MCF 10A (cell line): ENCODE measurements at regions not wholly inside any gene's neighbourhood (a gene's known extent, or its start where the extent isn't known, plus 50 kb on each side); places are given as distances from the start of the nearest gene placed in this dataset.

Experiments used
- BruUV-seq: library from RNA; stranded (reverse); fragments of 400-500 nt; replicated peaks from 2 replicates; lab custom pipeline; 2021; lab: Mats Ljungman, UMichigan
- CTCF ChIA-PET: fragments of 300-600 bp; sonication (Branson Sonifier 250); formaldehyde crosslinking; extraction: SDS; loops from one replicate; lab custom pipeline; 2021; ENCODE audit warnings: antibody characterized with exemption, inconsistent platforms; lab: Yijun Ruan, JAX
- POLR2A ChIA-PET: fragments of 300-600, 350-650 bp; sonication (Branson Sonifier 250); formaldehyde crosslinking; extraction: SDS; loops from one replicate; lab custom pipeline; 2020; ENCODE audit warnings: antibody characterized with exemption, inconsistent platforms; lab: Yijun Ruan, JAX
- DNase-seq: peaks from one replicate; pipeline ENCODE4 v3.0.0-alpha.2; 2018; ENCODE audit not compliant: unreplicated experiment
- H3K27ac Mint-ChIP-seq: one replicate; pipeline ENCODE4 v1.8.0; 2022; ENCODE audit warnings: mild to moderate bottlenecking, low read depth, mixed read lengths; ENCODE audit not compliant: unreplicated experiment
- H3K27me3 Mint-ChIP-seq: one replicate; pipeline ENCODE4 v1.8.0; 2022; ENCODE audit warnings: mixed read lengths; ENCODE audit not compliant: insufficient read depth, unreplicated experiment
- H3K36me3 Mint-ChIP-seq: one replicate; pipeline ENCODE4 v1.8.0; 2022; ENCODE audit warnings: mild to moderate bottlenecking, moderate library complexity, mixed read lengths; ENCODE audit not compliant: insufficient read depth, unreplicated experiment
- H3K4me1 Mint-ChIP-seq: one replicate; pipeline ENCODE4 v1.8.0; 2022; ENCODE audit warnings: mixed read lengths; ENCODE audit not compliant: insufficient read depth, unreplicated experiment
- H3K4me3 Mint-ChIP-seq: one replicate; pipeline ENCODE4 v1.8.0; 2022; ENCODE audit warnings: mild to moderate bottlenecking, moderate library complexity, mixed read lengths; ENCODE audit not compliant: unreplicated experiment
- H3K9me3 Mint-ChIP-seq: one replicate; pipeline ENCODE4 v1.8.0; 2022; ENCODE audit warnings: mixed read lengths; ENCODE audit not compliant: unreplicated experiment
- intact Hi-C: fragments of 100-400 bp; cut with micrococcal nuclease; formaldehyde crosslinking; loops from 2 replicates; pipeline ENCODE4 v1.14.1; 2022
- TF ChIP-seq, protein P1 (sequence below): fragments of 200-600 bp; IDR thresholded peaks from one replicate; pipeline ENCODE4 v1.8.0; 2022; ENCODE audit warnings: antibody characterized with exemption, mild to moderate bottlenecking; ENCODE audit not compliant: unreplicated experiment

DNA sequence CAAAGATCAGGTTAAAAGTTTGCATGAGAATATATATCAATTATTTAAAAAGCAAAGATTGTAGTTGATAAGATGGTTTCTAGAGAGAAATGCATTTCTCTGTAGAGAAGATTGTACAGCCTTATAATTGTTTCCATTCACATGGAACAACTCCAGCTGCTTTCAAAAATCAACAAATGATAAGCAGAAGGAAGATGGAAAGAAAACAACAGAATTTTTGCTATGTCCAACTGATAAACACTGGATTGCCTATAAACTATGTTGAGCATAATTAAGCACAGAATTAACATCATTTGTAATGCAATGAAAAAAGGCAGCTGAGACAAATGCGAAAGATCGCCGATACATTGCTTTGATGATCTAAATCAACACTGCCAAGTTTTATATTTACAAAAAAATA lies 89.0 kb downstream of the C3orf85 start:
- Mint-ChIP-seq H3K27ac (no peak overlapping the region), H3K4me1 (no peaks in the 10 kb centered on the region), H3K9me3 (no peaks in the 10 kb centered on the region), H3K4me3 (no peak overlapping the region), H3K36me3 (no peaks in the 10 kb centered on the region), H3K27me3 (no peaks in the 10 kb centered on the region)
- ChIA-PET CTCF (interaction anchor here (0.6 to 2.7 kb wide), 3 partner anchors 10 to 202 kb away, joined by 3 to 11 read pairs (median 11); no protein-coding TSS in a partner anchor), POLR2A (no interaction called here)
- DNase-seq = no peak
- intact Hi-C loops = loop anchor here (10.0 kb wide), 1 partner anchor 171 kb away; no protein-coding TSS in a partner anchor
- TF ChIP-seq, protein P1, sequence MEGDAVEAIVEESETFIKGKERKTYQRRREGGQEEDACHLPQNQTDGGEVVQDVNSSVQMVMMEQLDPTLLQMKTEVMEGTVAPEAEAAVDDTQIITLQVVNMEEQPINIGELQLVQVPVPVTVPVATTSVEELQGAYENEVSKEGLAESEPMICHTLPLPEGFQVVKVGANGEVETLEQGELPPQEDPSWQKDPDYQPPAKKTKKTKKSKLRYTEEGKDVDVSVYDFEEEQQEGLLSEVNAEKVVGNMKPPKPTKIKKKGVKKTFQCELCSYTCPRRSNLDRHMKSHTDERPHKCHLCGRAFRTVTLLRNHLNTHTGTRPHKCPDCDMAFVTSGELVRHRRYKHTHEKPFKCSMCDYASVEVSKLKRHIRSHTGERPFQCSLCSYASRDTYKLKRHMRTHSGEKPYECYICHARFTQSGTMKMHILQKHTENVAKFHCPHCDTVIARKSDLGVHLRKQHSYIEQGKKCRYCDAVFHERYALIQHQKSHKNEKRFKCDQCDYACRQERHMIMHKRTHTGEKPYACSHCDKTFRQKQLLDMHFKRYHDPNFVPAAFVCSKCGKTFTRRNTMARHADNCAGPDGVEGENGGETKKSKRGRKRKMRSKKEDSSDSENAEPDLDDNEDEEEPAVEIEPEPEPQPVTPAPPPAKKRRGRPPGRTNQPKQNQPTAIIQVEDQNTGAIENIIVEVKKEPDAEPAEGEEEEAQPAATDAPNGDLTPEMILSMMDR = no peak
- no TSS peak for BruUV-seq

DNA sequence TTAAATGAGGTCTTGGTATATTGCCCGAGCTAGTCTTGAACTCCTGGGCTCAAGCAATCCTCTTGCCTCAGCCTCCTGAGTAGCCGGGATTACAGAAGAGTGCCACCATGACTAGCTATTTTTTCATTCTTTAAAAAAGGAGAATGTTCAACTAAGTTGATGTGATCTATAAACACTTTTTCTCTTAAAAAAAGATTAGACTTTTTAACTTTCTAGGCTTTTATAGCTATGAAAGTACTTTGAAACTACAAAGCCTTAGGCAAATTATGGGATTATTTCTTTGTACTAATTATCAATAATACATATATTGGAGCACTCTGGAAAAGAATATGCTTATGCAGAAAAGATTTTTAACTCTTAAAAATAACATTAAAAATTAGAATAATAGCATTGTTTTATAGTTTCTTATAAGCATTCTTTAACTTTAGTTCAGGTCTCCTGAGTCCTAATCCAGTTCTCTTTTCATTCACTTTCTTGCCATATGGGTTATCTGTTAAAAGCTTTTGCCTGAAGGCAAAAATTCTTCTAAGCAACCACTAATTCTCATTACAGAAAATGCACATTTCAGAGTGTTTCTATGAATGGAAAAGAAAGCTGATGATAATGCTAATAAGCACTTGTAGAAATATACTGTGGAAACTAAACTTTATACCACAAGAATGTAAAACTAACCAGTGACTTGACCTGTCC lies 87.8 kb downstream of the DPPA2 start:
- H3K27me3 Mint-ChIP-seq = no peaks in the 10 kb centered on the region
- no peaks in the 10 kb centered on the region for H3K9me3 Mint-ChIP-seq
- BruUV-seq = no TSS peak
- TF ChIP-seq, protein P1 = no peak
- intact Hi-C loops = loop anchor here (10.0 kb wide), 1 partner anchor 174 kb away; no protein-coding TSS in a partner anchor
- H3K36me3 Mint-ChIP-seq = no peaks in the 10 kb centered on the region
- CTCF ChIA-PET = interaction anchor here (0.7 to 0.8 kb wide), 2 partner anchors 10 to 204 kb away, joined by 3 read pairs; no protein-coding TSS in a partner anchor
- no peak for DNase-seq
- no peaks in the 10 kb centered on the region for H3K4me1 Mint-ChIP-seq
- H3K4me3 Mint-ChIP-seq = no peak overlapping the region
- POLR2A ChIA-PET = interaction anchor here (0.6 to 0.9 kb wide), 2 partner anchors 20 to 174 kb away, joined by 3 read pairs; no protein-coding TSS in a partner anchor
- no peak overlapping the region for H3K27ac Mint-ChIP-seq

DNA sequence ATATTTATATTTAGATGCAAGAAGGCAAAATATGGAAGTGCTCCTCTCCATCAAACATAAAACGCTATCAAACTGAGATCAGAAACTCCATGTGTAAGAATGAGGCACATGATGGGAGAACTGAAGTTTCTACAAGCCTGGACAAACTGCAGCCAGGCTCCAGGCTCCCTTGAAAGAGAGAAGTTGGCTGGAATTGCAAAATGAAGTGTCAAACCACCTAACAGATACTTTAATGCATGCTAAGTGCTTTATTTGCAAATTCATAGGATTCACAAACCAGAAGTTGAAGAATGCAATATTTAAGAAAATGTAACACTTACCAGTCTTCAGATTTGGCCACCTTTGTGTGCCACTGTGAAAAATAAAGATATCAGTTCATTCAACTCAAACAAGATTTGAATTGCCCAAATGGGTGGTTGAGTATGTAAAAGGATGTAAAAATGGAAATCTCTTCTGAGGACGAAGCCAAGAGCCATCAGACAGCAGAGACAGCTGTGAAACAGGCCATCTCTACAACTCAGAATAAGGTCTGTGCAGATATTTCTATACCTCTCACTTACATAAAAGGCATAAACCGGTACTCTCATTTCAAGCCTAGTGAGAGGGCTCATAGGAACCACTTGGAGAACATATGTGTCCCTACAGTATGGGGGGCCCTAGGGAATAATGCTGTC lies 87.0 kb downstream of the DPPA2 start:
- H3K4me3 Mint-ChIP-seq = no peak overlapping the region
- ChIA-PET POLR2A (no interaction called here), CTCF (no interaction called here)
- no TSS peak for BruUV-seq
- H3K27me3 Mint-ChIP-seq = no peaks in the 10 kb centered on the region
- TF ChIP-seq, protein P1 = no peak
- H3K27ac Mint-ChIP-seq = no peak overlapping the region
- DNase-seq = no peak
- intact Hi-C loops = loop anchor here (10.0 kb wide), 1 partner anchor 175 kb away; no protein-coding TSS in a partner anchor
- no peaks in the 10 kb centered on the region for H3K4me1 Mint-ChIP-seq
- no peaks in the 10 kb centered on the region for H3K36me3 Mint-ChIP-seq
- no peaks in the 10 kb centered on the region for H3K9me3 Mint-ChIP-seq

DNA sequence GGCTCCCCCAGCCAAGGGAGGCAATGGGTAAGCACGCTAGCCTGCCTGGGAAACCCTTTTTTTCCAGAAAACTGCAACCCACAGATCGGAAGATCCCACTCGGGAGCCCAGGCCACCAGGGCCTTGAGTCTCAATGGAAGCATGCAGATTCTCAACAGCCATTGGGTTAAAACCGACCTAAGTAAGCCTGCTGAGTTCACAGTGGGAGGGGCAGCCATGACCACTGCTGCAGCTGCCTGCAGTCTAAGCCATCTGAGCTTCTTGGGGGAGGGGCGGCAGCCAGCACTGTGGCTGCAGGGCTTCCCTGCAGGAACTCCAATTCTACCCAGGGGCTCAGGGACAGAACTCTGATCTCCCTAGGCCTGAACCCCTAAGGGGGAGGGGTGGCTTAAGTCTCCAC lies 82.0 kb downstream of the DPPA2 start:
- BruUV-seq = no TSS peak
- Mint-ChIP-seq H3K4me3 (no peak overlapping the region), H3K27ac (no peak overlapping the region), H3K9me3 (peaks cover 16% of the 10 kb centered on the region), H3K4me1 (no peaks in the 10 kb centered on the region), H3K36me3 (no peaks in the 10 kb centered on the region), H3K27me3 (no peaks in the 10 kb centered on the region)
- intact Hi-C loops = no loop called here
- ChIA-PET CTCF (no interaction called here), POLR2A (no interaction called here)
- TF ChIP-seq, protein P1 = no peak
- DNase-seq = no peak
